WTC11 (cell line): ENCODE measurements at regions not wholly inside any gene's neighbourhood (a gene's known extent, or its start where the extent isn't known, plus 50 kb on each side); places are given as distances from the start of the nearest gene placed in this dataset.

Source experiments
- ATAC-seq: fragments of 200-7000 bp; cut with Tn5 transposase; 2 replicates; pipeline ENCODE4 v1.10.0; 2021; ENCODE audit warnings: mild to moderate bottlenecking, moderate library complexity
- CTCF ChIA-PET: fragments of 300-600 bp; sonication (Branson Sonifier 250); formaldehyde crosslinking; loops from one replicate; lab custom pipeline; 2021; ENCODE audit warnings: antibody characterized with exemption; lab: Charles Lee
- POLR2A ChIA-PET: fragments of 350-600 bp; sonication (Branson Sonifier 250); formaldehyde crosslinking; loops from one replicate; lab custom pipeline; 2021; ENCODE audit warnings: antibody characterized with exemption; lab: Charles Lee
- DNase-seq: peaks from one replicate; pipeline ENCODE4 v3.0.0; 2021; ENCODE audit warnings: low spot score
- H3K27ac Mint-ChIP-seq: 2 replicates; pipeline ENCODE4 v1.8.0; 2021; ENCODE audit warnings: mixed read lengths
- H3K27me3 Mint-ChIP-seq: 2 replicates; pipeline ENCODE4 v1.8.0; 2021; ENCODE audit warnings: low read depth, mild to moderate bottlenecking, moderate library complexity, mixed read lengths
- H3K36me3 Mint-ChIP-seq: 2 replicates; pipeline ENCODE4 v1.8.0; 2021; ENCODE audit warnings: mixed read lengths
- H3K4me1 Mint-ChIP-seq: 2 replicates; pipeline ENCODE4 v1.8.0; 2022; ENCODE audit warnings: mixed read lengths
- H3K4me3 Mint-ChIP-seq: 2 replicates; pipeline ENCODE4 v1.8.0; 2021; ENCODE audit warnings: mild to moderate bottlenecking, moderate library complexity, mixed read lengths
- H3K9me3 Mint-ChIP-seq: 2 replicates; pipeline ENCODE4 v1.8.0; 2021; ENCODE audit warnings: mixed read lengths
- ATF3 ChIP-seq: sonication (generic); formaldehyde crosslinking; conservative IDR thresholded peaks from 2 replicates; pipeline ENCODE4 v1.8.1; 2022; ENCODE audit warnings: mild to moderate bottlenecking, missing genetic modification reagents
- CREM ChIP-seq: sonication (generic); formaldehyde crosslinking; IDR thresholded peaks from 2 replicates; pipeline ENCODE4 v1.8.1; 2022; ENCODE audit warnings: mild to moderate bottlenecking, missing genetic modification reagents, moderate library complexity
- E2F4 ChIP-seq: sonication (generic); formaldehyde crosslinking; IDR thresholded peaks from 2 replicates; pipeline ENCODE4 v1.8.1; 2022; ENCODE audit warnings: low read depth, mild to moderate bottlenecking, moderate library complexity, missing genetic modification reagents, borderline replicate concordance
- ELF4 ChIP-seq: sonication (generic); formaldehyde crosslinking; IDR thresholded peaks from 2 replicates; pipeline ENCODE4 v1.8.1; 2022; ENCODE audit warnings: low read depth, mild to moderate bottlenecking, moderate library complexity, missing genetic modification reagents
- EMX1 ChIP-seq: fragments of 250-450 bp; sonication (Bioruptor Pico); IDR thresholded peaks from 2 replicates; pipeline ENCODE4 v1.8.0; 2021; ENCODE audit warnings: mild to moderate bottlenecking
- ESRRA ChIP-seq: sonication (generic); formaldehyde crosslinking; IDR thresholded peaks from 2 replicates; pipeline ENCODE4 v1.8.1; 2022; ENCODE audit warnings: mild to moderate bottlenecking, missing genetic modification reagents, borderline replicate concordance
- GRHL2 ChIP-seq: fragments of 250-450 bp; sonication (Bioruptor Pico); IDR thresholded peaks from 2 replicates; pipeline ENCODE4 v1.8.0; 2022; ENCODE audit warnings: mild to moderate bottlenecking, moderate library complexity; ENCODE audit not compliant: insufficient replicate concordance, severe bottlenecking
- NR2C2 ChIP-seq: sonication (generic); formaldehyde crosslinking; IDR thresholded peaks from 2 replicates; pipeline ENCODE4 v1.8.0; 2022; ENCODE audit warnings: mild to moderate bottlenecking, missing genetic modification reagents
- OVOL2 ChIP-seq: fragments of 250-450 bp; sonication (Bioruptor Pico); IDR thresholded peaks from 2 replicates; pipeline ENCODE4 v1.9.0; 2021; ENCODE audit warnings: mild to moderate bottlenecking, borderline replicate concordance
- RORB ChIP-seq: fragments of 250-450 bp; sonication (Bioruptor Pico); IDR thresholded peaks from 2 replicates; pipeline ENCODE4 v1.9.0; 2021; ENCODE audit warnings: mild to moderate bottlenecking
- ZBTB43 ChIP-seq: sonication (generic); formaldehyde crosslinking; IDR thresholded peaks from 2 replicates; pipeline ENCODE4 v1.8.1; 2023; ENCODE audit warnings: mild to moderate bottlenecking, missing genetic modification reagents
- ZNF121 ChIP-seq: sonication (generic); formaldehyde crosslinking; IDR thresholded peaks from 2 replicates; pipeline ENCODE4 v1.8.0; 2023; ENCODE audit warnings: missing genetic modification reagents
- ZNF232 ChIP-seq: sonication (generic); formaldehyde crosslinking; IDR thresholded peaks from 2 replicates; pipeline ENCODE4 v1.8.0; 2022; ENCODE audit warnings: mild to moderate bottlenecking, missing genetic modification reagents
- ZNF512 ChIP-seq: sonication (generic); formaldehyde crosslinking; IDR thresholded peaks from 2 replicates; pipeline ENCODE4 v1.8.1; 2022; ENCODE audit warnings: missing genetic modification reagents, borderline replicate concordance
- TF ChIP-seq, protein P1 (sequence below): sonication (generic); formaldehyde crosslinking; IDR thresholded peaks from 2 replicates; pipeline ENCODE4 v1.8.1; 2023; ENCODE audit warnings: mild to moderate bottlenecking, moderate library complexity, missing genetic modification reagents
- TF ChIP-seq, protein P2 (sequence below): sonication (generic); formaldehyde crosslinking; IDR thresholded peaks from 2 replicates; pipeline ENCODE4 v1.8.1; 2022; ENCODE audit warnings: low read depth, missing genetic modification reagents, borderline replicate concordance
- TF ChIP-seq, protein P3 (sequence below): sonication (generic); formaldehyde crosslinking; IDR thresholded peaks from 2 replicates; pipeline ENCODE4 v1.8.1; 2023; ENCODE audit warnings: mild to moderate bottlenecking, missing genetic modification reagents, moderate library complexity
- TF ChIP-seq, protein P4 (sequence below): sonication (generic); formaldehyde crosslinking; IDR thresholded peaks from 2 replicates; pipeline ENCODE4 v1.8.1; 2022; ENCODE audit warnings: mild to moderate bottlenecking, missing genetic modification reagents, moderate library complexity, borderline replicate concordance

DNA sequence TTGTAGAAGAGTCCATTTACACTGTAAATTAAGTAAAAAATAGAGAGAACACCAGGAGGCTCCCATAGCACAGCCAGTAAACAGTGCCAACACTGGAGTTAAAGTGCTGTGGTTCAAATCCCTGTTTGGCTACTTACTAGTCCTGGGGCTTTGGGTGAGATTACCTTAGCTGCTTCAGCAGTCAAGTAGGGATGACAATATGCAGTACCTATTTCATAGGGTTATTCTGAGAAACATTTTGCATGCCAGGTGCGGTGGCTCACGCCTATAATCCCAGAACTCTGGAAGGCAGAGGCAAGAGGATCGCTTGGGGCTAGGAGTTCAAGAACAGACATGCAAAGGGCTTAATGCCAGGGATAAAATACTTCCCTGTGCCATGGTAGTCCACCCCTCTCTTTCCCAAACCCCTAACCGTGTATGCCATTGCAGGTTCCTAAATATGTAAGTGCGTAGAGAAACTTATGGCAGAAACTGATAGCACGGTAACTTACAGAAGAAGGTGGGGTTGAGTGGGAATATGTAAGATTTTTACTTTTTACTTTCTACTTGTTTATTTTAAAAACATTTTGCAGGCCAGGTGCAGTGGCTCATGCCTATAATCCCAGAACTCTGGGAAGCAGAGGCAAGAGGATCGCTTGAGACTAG, 86.4 kb upstream of the PICALM start (continued):
- TF ChIP-seq CREM (CRISPR knock-in tag) = no peak
- TF ChIP-seq, protein P1, sequence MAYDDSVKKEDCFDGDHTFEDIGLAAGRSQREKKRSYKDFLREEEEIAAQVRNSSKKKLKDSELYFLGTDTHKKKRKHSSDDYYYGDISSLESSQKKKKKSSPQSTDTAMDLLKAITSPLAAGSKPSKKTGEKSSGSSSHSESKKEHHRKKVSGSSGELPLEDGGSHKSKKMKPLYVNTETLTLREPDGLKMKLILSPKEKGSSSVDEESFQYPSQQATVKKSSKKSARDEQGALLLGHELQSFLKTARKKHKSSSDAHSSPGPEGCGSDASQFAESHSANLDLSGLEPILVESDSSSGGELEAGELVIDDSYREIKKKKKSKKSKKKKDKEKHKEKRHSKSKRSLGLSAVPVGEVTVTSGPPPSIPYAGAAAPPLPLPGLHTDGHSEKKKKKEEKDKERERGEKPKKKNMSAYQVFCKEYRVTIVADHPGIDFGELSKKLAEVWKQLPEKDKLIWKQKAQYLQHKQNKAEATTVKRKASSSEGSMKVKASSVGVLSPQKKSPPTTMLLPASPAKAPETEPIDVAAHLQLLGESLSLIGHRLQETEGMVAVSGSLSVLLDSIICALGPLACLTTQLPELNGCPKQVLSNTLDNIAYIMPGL (CRISPR knock-in tag) = no peak

- Mint-ChIP-seq H3K9me3 (no peaks in the 10 kb centered on the region), H3K4me3 (no peak overlapping the region), H3K36me3 (no peaks in the 10 kb centered on the region), H3K4me1 (peaks cover 19% of the 10 kb centered on the region), H3K27me3 (peaks cover 3% of the 10 kb centered on the region), H3K27ac (no peak overlapping the region)
- TF ChIP-seq RORB (CRISPR knock-in tag) = no peak
- TF ChIP-seq ESRRA = no peak
- TF ChIP-seq ZNF121 = no peak
- ATAC-seq (no peak), DNase-seq (no peak)
- CTCF ChIA-PET = no interaction called here
- POLR2A ChIA-PET = no interaction called here
Observed at GRCh38 chr11:86153439-86153838, 84.6 kb upstream of the PICALM start.

DNA sequence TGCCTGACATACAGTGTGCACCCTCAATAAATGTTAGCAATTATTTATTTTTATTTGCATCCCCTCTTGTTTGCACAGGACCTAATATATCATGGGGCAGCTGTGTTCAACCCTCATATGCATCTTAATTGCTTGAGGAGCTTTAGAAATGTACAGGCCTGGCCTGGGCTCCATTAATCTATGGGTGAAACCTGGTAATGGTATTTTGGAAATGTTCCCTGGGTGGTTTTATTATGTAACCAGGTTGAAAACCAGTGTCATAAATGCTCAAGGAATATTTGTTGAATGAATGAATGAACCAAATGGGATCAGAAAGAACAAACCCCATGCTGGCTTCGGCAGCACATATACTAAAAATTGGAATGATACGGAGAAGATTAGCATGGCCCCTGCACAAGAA, 84.0 kb upstream of the PICALM start:
- TF ChIP-seq NR2C2 (no peak), ZBTB43 (CRISPR knock-in tag) (no peak), ATF3 (no peak), ELF4 (no peak), RORB (CRISPR knock-in tag) (no peak), GRHL2 (CRISPR knock-in tag) (no peak), OVOL2 (CRISPR knock-in tag) (no peak), ZNF512 (CRISPR knock-in tag) (no peak), E2F4 (CRISPR knock-in tag) (no peak), ZNF232 (no peak), EMX1 (CRISPR knock-in tag) (no peak)
- TF ChIP-seq, protein P2, sequence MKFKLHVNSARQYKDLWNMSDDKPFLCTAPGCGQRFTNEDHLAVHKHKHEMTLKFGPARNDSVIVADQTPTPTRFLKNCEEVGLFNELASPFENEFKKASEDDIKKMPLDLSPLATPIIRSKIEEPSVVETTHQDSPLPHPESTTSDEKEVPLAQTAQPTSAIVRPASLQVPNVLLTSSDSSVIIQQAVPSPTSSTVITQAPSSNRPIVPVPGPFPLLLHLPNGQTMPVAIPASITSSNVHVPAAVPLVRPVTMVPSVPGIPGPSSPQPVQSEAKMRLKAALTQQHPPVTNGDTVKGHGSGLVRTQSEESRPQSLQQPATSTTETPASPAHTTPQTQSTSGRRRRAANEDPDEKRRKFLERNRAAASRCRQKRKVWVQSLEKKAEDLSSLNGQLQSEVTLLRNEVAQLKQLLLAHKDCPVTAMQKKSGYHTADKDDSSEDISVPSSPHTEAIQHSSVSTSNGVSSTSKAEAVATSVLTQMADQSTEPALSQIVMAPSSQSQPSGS = no peak
- TF ChIP-seq, protein P3, sequence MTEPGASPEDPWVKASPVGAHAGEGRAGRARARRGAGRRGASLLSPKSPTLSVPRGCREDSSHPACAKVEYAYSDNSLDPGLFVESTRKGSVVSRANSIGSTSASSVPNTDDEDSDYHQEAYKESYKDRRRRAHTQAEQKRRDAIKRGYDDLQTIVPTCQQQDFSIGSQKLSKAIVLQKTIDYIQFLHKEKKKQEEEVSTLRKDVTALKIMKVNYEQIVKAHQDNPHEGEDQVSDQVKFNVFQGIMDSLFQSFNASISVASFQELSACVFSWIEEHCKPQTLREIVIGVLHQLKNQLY (CRISPR knock-in tag) = no peak
- TF ChIP-seq, protein P4, sequence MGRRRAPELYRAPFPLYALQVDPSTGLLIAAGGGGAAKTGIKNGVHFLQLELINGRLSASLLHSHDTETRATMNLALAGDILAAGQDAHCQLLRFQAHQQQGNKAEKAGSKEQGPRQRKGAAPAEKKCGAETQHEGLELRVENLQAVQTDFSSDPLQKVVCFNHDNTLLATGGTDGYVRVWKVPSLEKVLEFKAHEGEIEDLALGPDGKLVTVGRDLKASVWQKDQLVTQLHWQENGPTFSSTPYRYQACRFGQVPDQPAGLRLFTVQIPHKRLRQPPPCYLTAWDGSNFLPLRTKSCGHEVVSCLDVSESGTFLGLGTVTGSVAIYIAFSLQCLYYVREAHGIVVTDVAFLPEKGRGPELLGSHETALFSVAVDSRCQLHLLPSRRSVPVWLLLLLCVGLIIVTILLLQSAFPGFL (CRISPR knock-in tag) = no peak
- ChIA-PET POLR2A (no interaction called here), CTCF (no interaction called here)
- peaks cover 18% of the 10 kb centered on the region for H3K4me1 Mint-ChIP-seq
- H3K4me3 Mint-ChIP-seq = no peak overlapping the region
- no peak for DNase-seq
- H3K27me3 Mint-ChIP-seq = peaks cover 3% of the 10 kb centered on the region
- H3K27ac Mint-ChIP-seq = no peak overlapping the region
- no peaks in the 10 kb centered on the region for H3K9me3 Mint-ChIP-seq
- ATAC-seq = no peak
- H3K36me3 Mint-ChIP-seq = no peaks in the 10 kb centered on the region
